ENCODE measurements at regions not wholly inside any gene's neighbourhood (a gene's known extent, or its start where the extent isn't known, plus 50 kb on each side); places are given as distances from the start of the nearest gene placed in this dataset.

GRCh38 chr4:117821834-117822233 is 212.5 kb upstream of the NDST3 start:
- intact Hi-C loops (cut with micrococcal nuclease) (no loop called here), dilution Hi-C loops (cut with MboI; ENCODE audit: extremely low pct_ligation_motif_present, low sequenced_read_pairs) (no loop called here)
- Histone ChIP-seq H3K36me3 (ENCODE audit: control insufficient read depth in 2 of 2, extremely low read depth in 1 of 2, insufficient read depth in 2 of 2, low read length in 2 of 2) (no peaks in the 10 kb centered on the region), H3K4me3 (replicated peaks in 1 of 3; ENCODE audit: insufficient read depth in 1 of 3, low read depth in 1 of 3, low read length in 3 of 3) (no peak overlapping the region), H3K9me3 (replicated peaks; ENCODE audit: control insufficient read depth, insufficient read depth, low read length) (no peaks in the 10 kb centered on the region), H3K4me2 (ENCODE audit: insufficient read depth, low read length) (no peak overlapping the region), H2AFZ (ENCODE audit: low read depth, low read length) (no peak overlapping the region), H3K9ac (replicated peaks; ENCODE audit: extremely low read depth, insufficient read depth, low read length) (no peak overlapping the region), H3K79me2 (ENCODE audit: control insufficient read depth, insufficient read depth, low read length) (no peaks in the 10 kb centered on the region), H4K20me1 (replicated peaks; ENCODE audit: control insufficient read depth, extremely low read depth, insufficient read depth, low read length) (no peaks in the 10 kb centered on the region), H3K9me1 (replicated peaks; ENCODE audit: control insufficient read depth, extremely low read depth, insufficient read depth, low read length) (no peaks in the 10 kb centered on the region), H3K4me1 (ENCODE audit: control insufficient read depth, extremely low read depth, insufficient read depth, low read length) (no peaks in the 10 kb centered on the region), H3K27ac (ENCODE audit: insufficient read depth, low read depth, low read length) (no peak overlapping the region), H3K27me3 (ENCODE audit: control insufficient read depth in 2 of 2, insufficient read depth in 2 of 2, low read length in 2 of 2) (no peaks in the 10 kb centered on the region)
- FAIRE-seq (no peak), DNase-seq (ENCODE audit: low read depth, low spot score) (no peak)
- ChIA-PET POLR2A (no interaction called here), CTCF (no interaction called here)
- no TSS peak for BruUV-seq (replicated peaks)
- TF ChIP-seq MAX (IDR thresholded peaks at IDR 0.05; ENCODE audit: insufficient read depth, insufficient read length) = no peak
- no peak for TF ChIP-seq POLR2A (IDR thresholded peaks at IDR 0.05; ENCODE audit: low read depth, low read length)
- TF ChIP-seq POLR2AphosphoS5 (IDR thresholded peaks at IDR 0.05; ENCODE audit: insufficient read depth, low read depth, low read length) = no peak
- no peak for TF ChIP-seq CTCF (IDR thresholded peaks at IDR 0.05; ENCODE audit: extremely low read depth in 1 of 2, insufficient read depth in 1 of 2, low read depth in 1 of 2, low read length in 2 of 2)
- TF ChIP-seq EZH2 (IDR thresholded peaks at IDR 0.05; ENCODE audit: borderline replicate concordance, low read depth, low read length, severe bottlenecking) = no peak
- TF ChIP-seq GATA2 (IDR thresholded peaks at IDR 0.05; ENCODE audit: insufficient read depth, insufficient read length, low read depth, low read length) = no peak
- no peak for TF ChIP-seq FOS (IDR thresholded peaks at IDR 0.05; ENCODE audit: borderline replicate concordance, insufficient read depth, low read length)
